ENCODE measurements at regions not wholly inside any gene's neighbourhood (a gene's known extent, or its start where the extent isn't known, plus 50 kb on each side); places are given as distances from the start of the nearest gene placed in this dataset.

DNA sequence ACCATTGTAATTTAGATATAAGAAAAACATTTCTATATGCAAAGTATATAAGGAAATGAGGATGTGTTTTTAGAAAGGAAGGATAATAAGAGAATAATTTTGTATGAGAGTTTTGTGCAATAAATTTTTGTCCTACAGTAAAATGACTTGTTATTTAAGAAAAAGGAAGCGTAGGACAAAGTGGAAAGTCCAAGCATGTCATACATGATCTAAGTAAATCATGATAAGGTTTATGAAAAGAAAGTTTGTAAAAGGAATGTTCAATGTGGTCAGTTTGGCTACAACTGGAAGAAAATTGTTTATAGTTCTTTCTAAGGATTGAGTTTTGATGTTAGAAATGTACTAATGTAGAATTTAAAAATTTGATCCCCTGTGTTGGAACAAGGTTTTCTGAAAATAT lies 222.3 kb downstream of the KATNAL1 start:
- DNase-seq (ENCODE audit: low spot score) = no peak
- TF ChIP-seq, protein P1, sequence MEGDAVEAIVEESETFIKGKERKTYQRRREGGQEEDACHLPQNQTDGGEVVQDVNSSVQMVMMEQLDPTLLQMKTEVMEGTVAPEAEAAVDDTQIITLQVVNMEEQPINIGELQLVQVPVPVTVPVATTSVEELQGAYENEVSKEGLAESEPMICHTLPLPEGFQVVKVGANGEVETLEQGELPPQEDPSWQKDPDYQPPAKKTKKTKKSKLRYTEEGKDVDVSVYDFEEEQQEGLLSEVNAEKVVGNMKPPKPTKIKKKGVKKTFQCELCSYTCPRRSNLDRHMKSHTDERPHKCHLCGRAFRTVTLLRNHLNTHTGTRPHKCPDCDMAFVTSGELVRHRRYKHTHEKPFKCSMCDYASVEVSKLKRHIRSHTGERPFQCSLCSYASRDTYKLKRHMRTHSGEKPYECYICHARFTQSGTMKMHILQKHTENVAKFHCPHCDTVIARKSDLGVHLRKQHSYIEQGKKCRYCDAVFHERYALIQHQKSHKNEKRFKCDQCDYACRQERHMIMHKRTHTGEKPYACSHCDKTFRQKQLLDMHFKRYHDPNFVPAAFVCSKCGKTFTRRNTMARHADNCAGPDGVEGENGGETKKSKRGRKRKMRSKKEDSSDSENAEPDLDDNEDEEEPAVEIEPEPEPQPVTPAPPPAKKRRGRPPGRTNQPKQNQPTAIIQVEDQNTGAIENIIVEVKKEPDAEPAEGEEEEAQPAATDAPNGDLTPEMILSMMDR (IDR thresholded peaks at IDR 0.05) = no peak
- Histone ChIP-seq H3K27ac (no peak overlapping the region), H3K4me3 (no peak overlapping the region)

DNA sequence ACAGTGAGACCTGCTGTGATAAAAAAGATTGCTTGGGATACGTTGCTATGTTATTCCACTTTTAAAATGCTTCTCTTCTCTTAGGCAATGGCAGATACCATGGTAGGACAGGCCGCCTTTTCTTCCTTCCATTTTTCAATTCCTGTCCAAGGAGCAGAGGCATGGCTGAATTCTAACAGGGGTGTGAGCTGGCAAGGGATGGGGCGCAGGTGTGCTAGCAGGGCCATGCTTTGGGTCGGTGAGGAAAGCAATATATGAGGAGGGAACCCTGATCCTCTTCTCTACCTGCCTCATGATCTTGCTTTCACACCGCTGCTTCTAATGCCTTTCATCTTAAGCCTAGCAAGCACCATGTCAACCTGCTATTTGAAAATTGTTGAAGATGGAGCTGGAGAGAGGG lies 225.0 kb downstream of the KATNAL1 start:
- Histone ChIP-seq H3K27ac (no peak overlapping the region), H3K4me3 (no peak overlapping the region)
- no peak for DNase-seq (ENCODE audit: low spot score)
- TF ChIP-seq, protein P1 (IDR thresholded peaks at IDR 0.05) = no peak

DNA sequence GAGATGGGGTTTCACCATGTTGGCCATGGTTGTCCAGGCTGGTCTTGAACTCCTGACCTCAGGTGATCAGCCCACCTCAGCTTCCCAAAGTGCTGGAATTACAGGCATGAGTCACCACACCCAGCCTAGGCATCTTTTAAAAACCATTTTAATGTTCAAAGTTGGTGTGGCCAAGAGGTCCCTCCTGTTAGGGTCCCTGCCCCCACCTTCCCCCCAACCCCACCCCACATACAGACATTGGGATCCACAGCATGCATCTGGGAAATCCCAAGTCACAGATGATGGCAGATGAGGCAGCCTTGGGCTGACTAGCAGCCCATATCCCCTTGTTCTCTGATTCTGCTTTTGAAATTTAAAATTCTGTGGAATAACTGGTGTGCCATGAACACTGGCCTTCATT lies 226.0 kb downstream of the KATNAL1 start:
- TF ChIP-seq, protein P1 (IDR thresholded peaks at IDR 0.05) = no peak
- H3K27ac ChIP-seq = no peak overlapping the region
- DNase-seq (ENCODE audit: low spot score) = no peak
- no peak overlapping the region for H3K4me3 ChIP-seq

DNA sequence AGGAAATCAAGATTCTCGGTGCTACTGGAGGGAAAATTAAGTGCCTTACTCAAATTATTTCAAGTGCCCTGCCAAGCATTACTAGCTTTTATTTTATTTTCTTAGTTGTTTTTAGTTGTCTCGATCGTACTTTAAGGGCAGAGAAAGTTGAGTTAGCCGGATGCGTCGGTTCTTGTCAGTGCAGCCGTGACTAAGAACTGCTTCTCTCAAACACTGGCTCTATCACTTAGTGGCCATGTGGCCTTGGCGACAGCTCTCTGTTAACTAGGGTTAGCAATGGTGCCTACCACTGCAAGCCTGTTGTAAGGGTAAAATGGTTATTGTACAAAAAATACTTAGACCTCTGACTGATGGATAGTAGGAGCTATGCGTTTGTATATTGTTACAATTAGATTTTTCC lies 227.8 kb downstream of the KATNAL1 start:
- Histone ChIP-seq H3K27ac (no peak overlapping the region), H3K4me3 (no peak overlapping the region)
- TF ChIP-seq, protein P1 (IDR thresholded peaks at IDR 0.05) = no peak
- DNase-seq (ENCODE audit: low spot score) = no peak

DNA sequence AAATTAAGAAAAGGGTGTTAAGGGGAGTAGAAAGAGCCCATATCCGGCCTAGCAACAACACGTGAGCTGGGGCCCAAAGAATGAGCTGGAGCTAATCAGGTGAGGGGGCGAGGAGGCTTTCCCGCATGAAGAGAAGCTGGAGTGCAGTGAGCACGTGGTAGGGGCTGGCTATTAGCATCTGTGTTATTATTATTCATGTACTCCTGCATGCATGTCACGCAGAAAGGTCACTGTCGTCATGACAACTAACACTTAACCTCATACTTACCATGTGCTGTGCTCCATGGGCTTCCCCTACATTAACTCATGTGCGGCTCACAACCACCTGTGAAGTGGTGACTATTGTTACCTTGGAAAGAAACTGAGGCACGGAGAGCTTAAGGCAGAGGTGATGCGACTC lies 227.6 kb upstream of the UBL3 start:
- Histone ChIP-seq H3K4me3 (no peak overlapping the region), H3K27ac (no peak overlapping the region)
- DNase-seq (ENCODE audit: low spot score) = no peak
- TF ChIP-seq, protein P1 (IDR thresholded peaks at IDR 0.05) = no peak

DNA sequence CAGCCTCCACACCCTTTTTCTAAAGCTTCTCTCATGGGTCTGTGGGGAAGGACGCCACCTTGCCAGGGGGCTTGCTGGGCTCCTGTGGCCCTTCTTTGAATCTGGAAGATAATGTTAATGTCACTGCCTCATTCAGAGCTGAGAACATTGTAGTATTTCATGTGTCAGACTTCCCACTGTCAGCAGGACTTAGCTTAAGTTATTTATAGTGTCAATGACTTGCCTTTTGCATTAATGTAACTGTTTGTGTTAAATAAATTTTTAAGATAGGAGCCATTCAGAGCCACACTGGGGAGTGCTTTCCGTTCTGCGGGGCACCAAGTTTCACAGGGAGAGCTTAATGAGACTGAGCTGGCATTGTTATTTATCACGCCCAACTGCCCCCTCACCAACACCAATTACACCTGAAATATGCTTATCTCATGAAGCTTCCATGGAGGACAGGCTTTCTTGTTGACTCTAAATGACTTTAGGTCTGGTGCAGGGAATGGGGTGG lies 226.9 kb upstream of the UBL3 start:
- Histone ChIP-seq H3K4me3 (no peak overlapping the region), H3K27ac (no peak overlapping the region)
- DNase-seq (ENCODE audit: low spot score) = no peak
- TF ChIP-seq, protein P1 (IDR thresholded peaks at IDR 0.05) = no peak

DNA sequence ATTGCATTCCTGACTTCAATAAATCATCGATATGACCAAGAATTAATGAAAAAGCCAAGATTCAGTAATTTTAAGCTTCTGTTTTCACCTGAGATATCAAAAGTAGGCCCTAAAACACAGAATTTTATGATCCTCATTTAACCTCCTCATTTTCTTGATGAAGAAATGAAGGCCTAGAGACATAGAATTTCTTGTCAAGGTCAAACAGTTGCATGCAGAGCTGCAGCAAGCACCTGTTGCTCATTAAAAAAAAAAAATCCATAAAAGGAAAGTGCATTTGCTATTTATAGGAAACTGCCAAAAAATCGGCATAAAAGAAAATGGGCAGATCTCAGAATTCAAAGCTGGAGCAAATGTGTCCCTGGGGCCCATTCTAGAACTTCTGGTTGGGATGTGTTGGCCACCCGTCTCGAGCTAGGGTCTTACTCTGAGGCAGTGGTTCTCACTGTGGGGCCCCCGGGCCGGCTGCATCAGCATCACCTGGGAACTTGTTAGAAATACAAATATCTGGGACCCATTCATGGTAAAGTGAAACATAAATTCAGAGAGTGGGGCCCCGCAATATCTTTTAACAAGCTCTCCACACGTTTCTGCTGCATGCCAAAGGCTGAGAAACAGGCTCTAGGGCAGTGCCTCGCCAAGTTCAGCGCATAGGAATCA lies 224.7 kb upstream of the UBL3 start:
- TF ChIP-seq, protein P1 (IDR thresholded peaks at IDR 0.05) = no peak
- no peak for DNase-seq (ENCODE audit: low spot score)
- Histone ChIP-seq H3K27ac (no peak overlapping the region), H3K4me3 (no peak overlapping the region)

Data from coronary artery (tissue), 2 donors.